K562 (cell line): ENCODE measurements at regions not wholly inside any gene's neighbourhood (a gene's known extent, or its start where the extent isn't known, plus 50 kb on each side); places are given as distances from the start of the nearest gene placed in this dataset.

Source experiments
- ADNP ChIP-seq: fragments of 200-800 bp; sonication (Bioruptor generic); IDR thresholded peaks from 2 replicates; pipeline ENCODE4 v1.6.1; 2016; ENCODE audit warnings: missing genetic modification characterization, missing compliant biosample characterization
- ATF6 ChIP-seq: sonication (generic); formaldehyde crosslinking; IDR thresholded peaks from 2 replicates; pipeline ENCODE4 v1.4.0; 2020; ENCODE audit warnings: mild to moderate bottlenecking, missing genetic modification reagents
- BRD9 ChIP-seq: fragments of 450-650 bp; IDR thresholded peaks from 2 replicates; pipeline ENCODE4 v1.6.1; 2018; ENCODE audit warnings: low read depth; ENCODE audit not compliant: partially characterized antibody
- CBX5 ChIP-seq: IDR thresholded peaks from 2 replicates; pipeline ENCODE4 v1.6.1; 2014; ENCODE audit warnings: low read depth, borderline replicate concordance
- CEBPZ ChIP-seq: fragments of 150-350 bp; IDR thresholded peaks from 2 replicates; pipeline ENCODE4 v1.6.1; 2014; ENCODE audit warnings: low read depth, mild to moderate bottlenecking, low read length, borderline replicate concordance
- CHD4 ChIP-seq: fragments of 200-600 bp; sonication (generic); IDR thresholded peaks from 3 replicates; pipeline ENCODE4 v1.6.1; 2012; ENCODE audit warnings: low read depth, mild to moderate bottlenecking, mixed read lengths, low read length, inconsistent platforms; ENCODE audit not compliant: insufficient read depth, insufficient replicate concordance, poor library complexity, severe bottlenecking
- EZH2 ChIP-seq: IDR thresholded peaks from 2 replicates; pipeline ENCODE4 v1.6.1; 2012; ENCODE audit warnings: low read depth, mild to moderate bottlenecking, inconsistent platforms, low read length, borderline replicate concordance
- HNRNPK ChIP-seq: fragments of 200-400 bp; formaldehyde crosslinking; IDR thresholded peaks from one replicate; pipeline ENCODE4 v1.6.1; 2018; ENCODE audit warnings: mild to moderate bottlenecking, low read depth, low read length; ENCODE audit not compliant: poor library complexity, severe bottlenecking
- MTF1 ChIP-seq: fragments of 250-450 bp; sonication (Bioruptor Pico); IDR thresholded peaks from 2 replicates; pipeline ENCODE4 v1.9.0; 2021; ENCODE audit warnings: moderate library complexity, mild to moderate bottlenecking, inconsistent platforms, borderline replicate concordance
- PPARD ChIP-seq: fragments of 250-450 bp; sonication (Bioruptor Pico); IDR thresholded peaks from 2 replicates; pipeline ENCODE4 v1.8.0; 2022; ENCODE audit warnings: inconsistent platforms, mild to moderate bottlenecking, moderate library complexity
- SNAPC5 ChIP-seq: fragments of 250-450 bp; sonication (Bioruptor Pico); IDR thresholded peaks from 2 replicates; pipeline ENCODE4 v1.8.0; 2021; ENCODE audit warnings: moderate library complexity, mild to moderate bottlenecking, inconsistent platforms
- SREBF2 ChIP-seq: sonication (generic); formaldehyde crosslinking; IDR thresholded peaks from 2 replicates; pipeline ENCODE4 v1.4.0; 2020; ENCODE audit warnings: mild to moderate bottlenecking, missing genetic modification reagents
- TCF15 ChIP-seq: fragments of 250-450 bp; sonication (Bioruptor Pico); IDR thresholded peaks from 2 replicates; pipeline ENCODE4 v1.8.0; 2022; ENCODE audit warnings: moderate library complexity, mild to moderate bottlenecking, inconsistent platforms
- TCF7L2 ChIP-seq: fragments of 150-350 bp; IDR thresholded peaks from 2 replicates; pipeline ENCODE4 v1.6.1; 2016; ENCODE audit warnings: low read depth, mild to moderate bottlenecking, low read length, moderate library complexity
- TEAD4 ChIP-seq, 2 experiments: sonication (generic) in 1 of 2; formaldehyde crosslinking in 1 of 2; IDR thresholded peaks; 2 replicates each; pipeline versions ENCODE4 v1.6.1 to v1.8.0; 2012 to 2022; ENCODE audit warnings: borderline replicate concordance in 1 of 2, inconsistent platforms in 1 of 2, low read length in 1 of 2, mild to moderate bottlenecking in 1 of 2, missing genetic modification reagents in 1 of 2
- USF1 ChIP-seq: sonication (generic); formaldehyde crosslinking; IDR thresholded peaks from 2 replicates; pipeline ENCODE4 v1.9.0; 2022; ENCODE audit warnings: mild to moderate bottlenecking, missing genetic modification reagents
- ZNF197 ChIP-seq: fragments of 200-800 bp; sonication (Bioruptor generic); IDR thresholded peaks from 2 replicates; pipeline ENCODE4 v1.6.1; 2016; ENCODE audit warnings: low read depth, missing genetic modification characterization, missing compliant biosample characterization
- ZNF57 ChIP-seq: fragments of 450-650 bp; formaldehyde crosslinking; IDR thresholded peaks from 2 replicates; pipeline ENCODE4 v1.4.0; 2020; ENCODE audit warnings: mild to moderate bottlenecking, moderate library complexity
- ZSCAN32 ChIP-seq: fragments of 450-650 bp; formaldehyde crosslinking; IDR thresholded peaks from 2 replicates; pipeline ENCODE4 v1.4.0; 2020; ENCODE audit warnings: mild to moderate bottlenecking, moderate library complexity

GRCh38 chr4:78691971-78692821, 84.0 kb upstream of the BMP2K start (continued):
- TF ChIP-seq SREBF2 (no peak), ADNP (tag) (peak; percentile 81), TCF15 (no peak), MTF1 (CRISPR knock-in tag) (no peak), BRD9 (no peak), CEBPZ (no peak), PPARD (CRISPR knock-in tag) (no peak), ZNF57 (CRISPR knock-in tag) (no peak), TEAD4 (IDR thresholded peaks at IDR 0.05; ENCODE audit: low read length) (peak; percentile 100), TEAD4 (CRISPR knock-in tag; IDR thresholded peaks at IDR 0.05; ENCODE audit: borderline replicate concordance) (no peak), USF1 (peak; percentile 76), ZNF197 (CRISPR knock-in tag) (peak; percentile 98), CBX5 (peak; percentile 67; the same call in 1 of the 2 replicates), EZH2 (peak; percentile 72; the same call in 1 of the 2 replicates), CHD4 (no peak), TCF7L2 (no peak), HNRNPK (no peak), ATF6 (CRISPR knock-in tag) (no peak), ZSCAN32 (no peak), SNAPC5 (no peak)
